ENCODE measurements at regions not wholly inside any gene's neighbourhood (a gene's known extent, or its start where the extent isn't known, plus 50 kb on each side); places are given as distances from the start of the nearest gene placed in this dataset.
"Not testable (repeated sequence)": the region's sequence is repeated elsewhere in the genome, so short reads cannot be mapped to it uniquely, and the experiment has no call there.

DNA sequence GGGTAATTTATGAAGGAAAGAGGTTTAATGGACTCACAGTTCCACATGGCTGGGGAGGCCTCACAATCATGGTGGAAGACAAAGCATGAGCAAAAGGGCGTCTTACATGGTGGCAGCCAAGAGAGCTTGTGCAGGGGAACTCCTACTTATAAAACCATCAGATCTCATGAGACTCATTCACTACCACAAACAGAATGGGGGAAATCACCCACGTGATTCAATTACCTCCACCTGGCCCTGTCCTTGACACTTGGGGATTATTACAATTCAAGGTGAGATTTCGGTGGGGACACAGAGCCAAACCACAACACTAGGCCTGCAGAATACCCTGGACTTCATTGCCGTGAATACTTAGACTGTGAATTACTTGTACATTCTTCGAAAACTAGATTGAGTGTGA lies 431.7 kb upstream of the TENM3 start:
- POLR2A ChIA-PET; H3K27ac ChIP-seq (ENCODE audit: control insufficient read depth, insufficient read depth); H2AFZ ChIP-seq (ENCODE audit: control insufficient read depth, low read depth, low read length); DNase-seq (ENCODE audit: low read depth, low spot score); RAD21 ChIA-PET (ENCODE audit: unreplicated experiment); H3K4me3 ChIP-seq; H4K20me1 ChIP-seq (ENCODE audit: control insufficient read depth, insufficient read depth); FAIRE-seq; BruUV-seq (replicated peaks); CTCF ChIA-PET; H3K79me2 ChIP-seq (ENCODE audit: control insufficient read depth, insufficient read depth, low read length); intact Hi-C loops (cut with micrococcal nuclease; ENCODE audit: unreplicated experiment); H3K27me3 ChIP-seq (replicated peaks in 1 of 2; ENCODE audit: control insufficient read depth in 2 of 2, insufficient read depth in 2 of 2, low read length in 1 of 2); H3K36me3 ChIP-seq (ENCODE audit: control insufficient read depth in 2 of 2, insufficient read depth in 2 of 2, low read length in 1 of 2); H3K9ac ChIP-seq (ENCODE audit: control insufficient read depth, insufficient read depth, low read length); H3K4me2 ChIP-seq (ENCODE audit: control insufficient read depth, insufficient read depth); H3K9me3 ChIP-seq (replicated peaks; ENCODE audit: control insufficient read depth, insufficient read depth, low read length); H3K4me1 ChIP-seq (ENCODE audit: control insufficient read depth, insufficient read depth, low read length); in situ Hi-C loops (cut with MboI): not testable (repeated sequence)
- WGBS (ENCODE audit: insufficient coverage, insufficient replicate concordance, low lambda C conversion rate, missing lambda C conversion rate): 10% methylated on average over 5 of the region's 5 CpGs
- SMC1A ChIA-PET (ENCODE audit: uncharacterized antibody, unreplicated experiment): interaction anchor here (0.6 kb wide), 1 partner anchor 211 kb away, joined by 3 read pairs; no protein-coding TSS in a partner anchor
- ATAC-seq: peak; percentile 44
- TF ChIP-seq MEF2B (IDR thresholded peaks at IDR 0.05; ENCODE audit: partially characterized antibody, poor library complexity, severe bottlenecking): peak; percentile 61
- peak; percentile 31 to 70; a peak in 3 of 4 replicates for TF ChIP-seq BHLHE40 (IDR thresholded peaks at IDR 0.05; ENCODE audit: borderline replicate concordance in 1 of 2, low read depth in 2 of 2, low read length in 1 of 2)
- TF ChIP-seq, protein P1, sequence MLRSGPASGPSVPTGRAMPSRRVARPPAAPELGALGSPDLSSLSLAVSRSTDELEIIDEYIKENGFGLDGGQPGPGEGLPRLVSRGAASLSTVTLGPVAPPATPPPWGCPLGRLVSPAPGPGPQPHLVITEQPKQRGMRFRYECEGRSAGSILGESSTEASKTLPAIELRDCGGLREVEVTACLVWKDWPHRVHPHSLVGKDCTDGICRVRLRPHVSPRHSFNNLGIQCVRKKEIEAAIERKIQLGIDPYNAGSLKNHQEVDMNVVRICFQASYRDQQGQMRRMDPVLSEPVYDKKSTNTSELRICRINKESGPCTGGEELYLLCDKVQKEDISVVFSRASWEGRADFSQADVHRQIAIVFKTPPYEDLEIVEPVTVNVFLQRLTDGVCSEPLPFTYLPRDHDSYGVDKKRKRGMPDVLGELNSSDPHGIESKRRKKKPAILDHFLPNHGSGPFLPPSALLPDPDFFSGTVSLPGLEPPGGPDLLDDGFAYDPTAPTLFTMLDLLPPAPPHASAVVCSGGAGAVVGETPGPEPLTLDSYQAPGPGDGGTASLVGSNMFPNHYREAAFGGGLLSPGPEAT (IDR thresholded peaks at IDR 0.05; ENCODE audit: low read depth): 0 out of 2 replicates have a peak, but pooled peaks have one; percentile 30
- TF ChIP-seq MTA2 (IDR thresholded peaks at IDR 0.05; ENCODE audit: low read depth): peak; percentile 54; the same call in 1 of the 2 replicates
- TF ChIP-seq IKZF2 (IDR thresholded peaks at IDR 0.05): peak; percentile 17 to 33; a peak in 1 of 4 replicates
- TF ChIP-seq RAD51 (IDR thresholded peaks at IDR 0.05): peak; percentile 26; the same call in 1 of the 2 replicates

- no peak overlapping the region for H3K9ac ChIP-seq (ENCODE audit: control insufficient read depth, insufficient read depth, low read length)
- no peaks in the 10 kb centered on the region for H3K36me3 ChIP-seq (ENCODE audit: control insufficient read depth in 2 of 2, insufficient read depth in 2 of 2, low read length in 1 of 2)
- no peak for FAIRE-seq
- H3K79me2 ChIP-seq (ENCODE audit: control insufficient read depth, insufficient read depth, low read length): no peaks in the 10 kb centered on the region
- 80% methylated on average over 2 of the region's 2 CpGs for WGBS (ENCODE audit: insufficient coverage, insufficient replicate concordance, low lambda C conversion rate, missing lambda C conversion rate)
- intact Hi-C loops (cut with micrococcal nuclease; ENCODE audit: unreplicated experiment) (no loop called here), in situ Hi-C loops (cut with MboI) (no loop called here)
- H3K9me3 ChIP-seq (replicated peaks; ENCODE audit: control insufficient read depth, insufficient read depth, low read length): no peaks in the 10 kb centered on the region
- H3K4me1 ChIP-seq (ENCODE audit: control insufficient read depth, insufficient read depth, low read length): no peaks in the 10 kb centered on the region
- H3K4me2 ChIP-seq (ENCODE audit: control insufficient read depth, insufficient read depth): no peak overlapping the region
- no peak overlapping the region for H3K4me3 ChIP-seq
- no peak for DNase-seq (ENCODE audit: low read depth, low spot score)
- no TSS peak for BruUV-seq (replicated peaks)
- CTCF ChIA-PET: no interaction called here
- no peak overlapping the region for H3K27ac ChIP-seq (ENCODE audit: control insufficient read depth, insufficient read depth)
- no peak overlapping the region for H2AFZ ChIP-seq (ENCODE audit: control insufficient read depth, low read depth, low read length)
- POLR2A ChIA-PET: no interaction called here
- RAD21 ChIA-PET (ENCODE audit: unreplicated experiment): no interaction called here
- no peak for ATAC-seq
- no peaks in the 10 kb centered on the region for H4K20me1 ChIP-seq (ENCODE audit: control insufficient read depth, insufficient read depth)
- SMC1A ChIA-PET (ENCODE audit: uncharacterized antibody, unreplicated experiment): interaction anchor here (0.6 kb wide), 1 partner anchor 12 kb away, joined by 3 read pairs; no protein-coding TSS in a partner anchor
- no peaks in the 10 kb centered on the region for H3K27me3 ChIP-seq (replicated peaks in 1 of 2; ENCODE audit: control insufficient read depth in 2 of 2, insufficient read depth in 2 of 2, low read length in 1 of 2)
- TF ChIP-seq KAT2A (conservative IDR thresholded peaks at IDR 0.05; ENCODE audit: control insufficient read depth, low read depth, low read length) (no peak), ATF3 (IDR thresholded peaks at IDR 0.05; ENCODE audit: borderline replicate concordance, extremely low read depth, low read depth, low read length) (no peak), EZH2 (IDR thresholded peaks at IDR 0.05; ENCODE audit: borderline replicate concordance, control insufficient read depth, low read depth, low read length) (no peak), USF1 (IDR thresholded peaks at IDR 0.05; ENCODE audit: borderline replicate concordance, extremely low read length, insufficient read depth, low read depth, low read length) (no peak)
Observed at GRCh38 chr4:181819946-181820345, 423.3 kb upstream of the TENM3 start.

All from GM12878 (cell line).